ENCODE measurements at regions not wholly inside any gene's neighbourhood (a gene's known extent, or its start where the extent isn't known, plus 50 kb on each side); places are given as distances from the start of the nearest gene placed in this dataset.
A peak's percentile ranks its signal among the peaks of the same experiment; 100 is the strongest.

- no peak for TF ChIP-seq CTCF (conservative IDR thresholded peaks at IDR 0.05; ENCODE audit: low read depth, low read length)
- no peak for DNase-seq (ENCODE audit: low read depth)
- no peak overlapping the region for H3K4me3 ChIP-seq (ENCODE audit: low read length)
These were observed 204.3 kb upstream of the RSPO3 start for GRCh38 chr6:126914172-126914571.

- H3K4me3 ChIP-seq (ENCODE audit: low read length), result no peak overlapping the region
- TF ChIP-seq CTCF (conservative IDR thresholded peaks at IDR 0.05; ENCODE audit: low read depth, low read length), result no peak
- no peak for DNase-seq (ENCODE audit: low read depth)
These were observed 203.7 kb upstream of the RSPO3 start for GRCh38 chr6:126914801-126915200.

GRCh38 chr6:126919947-126920346, 198.5 kb upstream of the RSPO3 start:
- peak; percentile 59 for DNase-seq (ENCODE audit: low read depth)
- H3K4me3 ChIP-seq (ENCODE audit: low read length), result no peak overlapping the region
- TF ChIP-seq CTCF (conservative IDR thresholded peaks at IDR 0.05; ENCODE audit: low read depth, low read length), result no peak

- TF ChIP-seq CTCF (conservative IDR thresholded peaks at IDR 0.05; ENCODE audit: low read depth, low read length), result no peak
- DNase-seq (ENCODE audit: low read depth), result no peak
- no peak overlapping the region for H3K4me3 ChIP-seq (ENCODE audit: low read length)
These were observed 194.7 kb upstream of the RSPO3 start for GRCh38 chr6:126923807-126924206.

- H3K4me3 ChIP-seq (ENCODE audit: low read length), result no peak overlapping the region
- no peak for TF ChIP-seq CTCF (conservative IDR thresholded peaks at IDR 0.05; ENCODE audit: low read depth, low read length)
- DNase-seq (ENCODE audit: low read depth), result no peak
These were observed 191.5 kb upstream of the RSPO3 start for GRCh38 chr6:126926926-126927325.

- DNase-seq (ENCODE audit: low read depth), result no peak
- TF ChIP-seq CTCF (conservative IDR thresholded peaks at IDR 0.05; ENCODE audit: low read depth, low read length), result no peak
- H3K4me3 ChIP-seq (ENCODE audit: low read length), result no peak overlapping the region
These were observed 190.6 kb upstream of the RSPO3 start for GRCh38 chr6:126927841-126928240.

- no peak overlapping the region for H3K4me3 ChIP-seq (ENCODE audit: low read length)
- TF ChIP-seq CTCF (conservative IDR thresholded peaks at IDR 0.05; ENCODE audit: low read depth, low read length), result no peak
- DNase-seq (ENCODE audit: low read depth), result no peak
These were observed 181.0 kb upstream of the RSPO3 start for GRCh38 chr6:126937426-126937825.
